DOHH2 (cell line): ENCODE measurements at regions not wholly inside any gene's neighbourhood (a gene's known extent, or its start where the extent isn't known, plus 50 kb on each side); places are given as distances from the start of the nearest gene placed in this dataset.

ENCODE experiments used
- CTCF ChIP-seq: fragments of 200-600 bp; sonication (generic); IDR thresholded peaks from one replicate; pipeline ENCODE4 v1.5.1; 2014; ENCODE audit warnings: antibody characterized with exemption, mild to moderate bottlenecking, low read depth, low read length; ENCODE audit not compliant: poor library complexity, severe bottlenecking
- EZH2phosphoT487 ChIP-seq: fragments of 200-600 bp; sonication (generic); IDR thresholded peaks from 2 replicates; pipeline ENCODE4 v1.6.1; 2017; ENCODE audit warnings: borderline replicate concordance, mild to moderate bottlenecking, antibody characterized with exemption, low read length, moderate library complexity, mixed read lengths

GRCh38 chr4:181676546-181676945 lies 566.7 kb upstream of the TENM3 start:
- TF ChIP-seq CTCF (no peak), EZH2phosphoT487 (no peak)
